Muscle of leg (tissue), 3 donors: ENCODE measurements at regions not wholly inside any gene's neighbourhood (a gene's known extent, or its start where the extent isn't known, plus 50 kb on each side); places are given as distances from the start of the nearest gene placed in this dataset.
A peak's percentile ranks its signal among the peaks of the same experiment; 100 is the strongest.

ENCODE experiments used
- DNase-seq: peaks from one replicate; pipeline ENCODE4 v3.0.0; 2013
- H3K27ac ChIP-seq: one replicate; pipeline ENCODE4 v1.5.1; 2013; ENCODE audit warnings: mild to moderate bottlenecking, low read length, control low read depth
- H3K27me3 ChIP-seq: one replicate; pipeline ENCODE4 v1.6.1; 2013; ENCODE audit warnings: low read length; ENCODE audit not compliant: control insufficient read depth, insufficient read depth
- H3K36me3 ChIP-seq: one replicate; pipeline ENCODE4 v1.6.1; 2013; ENCODE audit warnings: low read length; ENCODE audit not compliant: control insufficient read depth, insufficient read depth
- H3K4me1 ChIP-seq: one replicate; pipeline ENCODE4 v1.6.1; 2013; ENCODE audit warnings: low read length; ENCODE audit not compliant: control insufficient read depth, insufficient read depth
- H3K4me3 ChIP-seq: one replicate; pipeline ENCODE4 v1.5.1; 2013; ENCODE audit warnings: low read length, control low read depth
- H3K9me3 ChIP-seq: replicated peaks from 2 replicates; pipeline ENCODE4 v1.6.1; 2013; ENCODE audit warnings: low read depth, low read length; ENCODE audit not compliant: control insufficient read depth
- WGBS: methylation state at CpG from one replicate; pipeline ENCODE4 v1.1.5; 2013; ENCODE audit warnings: missing lambda C conversion rate; ENCODE audit not compliant: insufficient coverage; 5-methylcytosine and 5-hydroxymethylcytosine counted together

GRCh38 chr3:127375151-127375930 is 87.5 kb upstream of the PRR20G start:
- no peaks in the 10 kb centered on the region for H3K36me3 ChIP-seq
- WGBS = 80% methylated on average over 5 of the region's 13 CpGs
- peaks cover 4% of the 10 kb centered on the region for H3K9me3 ChIP-seq
- no peak overlapping the region for H3K27ac ChIP-seq
- no peak for DNase-seq
- peaks cover 2% of the 10 kb centered on the region for H3K27me3 ChIP-seq
- H3K4me3 ChIP-seq = no peak overlapping the region
- H3K4me1 ChIP-seq = no peaks in the 10 kb centered on the region

GRCh38 chr3:127374086-127375010 is 86.5 kb upstream of the PRR20G start:
- 67% methylated on average over 10 of the region's 12 CpGs for WGBS
- Histone ChIP-seq H3K27ac (no peak overlapping the region), H3K36me3 (no peaks in the 10 kb centered on the region), H3K27me3 (peaks cover 4% of the 10 kb centered on the region), H3K9me3 (peaks cover 4% of the 10 kb centered on the region), H3K4me1 (no peaks in the 10 kb centered on the region), H3K4me3 (no peak overlapping the region)
- no peak for DNase-seq

- peak; percentile 87 for DNase-seq
- WGBS = 13% methylated on average over 8 of the region's 9 CpGs
- Histone ChIP-seq H3K9me3 (peaks cover 4% of the 10 kb centered on the region), H3K36me3 (no peaks in the 10 kb centered on the region), H3K27me3 (peaks cover 7% of the 10 kb centered on the region), H3K4me3 (no peak overlapping the region), H3K4me1 (no peaks in the 10 kb centered on the region), H3K27ac (no peak overlapping the region)
These were observed 85.7 kb upstream of the PRR20G start for GRCh38 chr3:127373441-127374085.

- Histone ChIP-seq H3K27ac (no peak overlapping the region), H3K4me1 (no peaks in the 10 kb centered on the region), H3K9me3 (peaks cover 4% of the 10 kb centered on the region), H3K27me3 (peaks cover 8% of the 10 kb centered on the region), H3K36me3 (no peaks in the 10 kb centered on the region), H3K4me3 (no peak overlapping the region)
- no peak for DNase-seq
- 92% methylated on average over 1 of the region's 6 CpGs for WGBS
These were observed 84.0 kb upstream of the PRR20G start for GRCh38 chr3:127371846-127372245.

GRCh38 chr3:127371334-127371733 is 83.5 kb upstream of the PRR20G start:
- Histone ChIP-seq H3K36me3 (no peaks in the 10 kb centered on the region), H3K27ac (no peak overlapping the region), H3K27me3 (peaks cover 8% of the 10 kb centered on the region), H3K9me3 (peaks cover 4% of the 10 kb centered on the region), H3K4me1 (no peaks in the 10 kb centered on the region), H3K4me3 (no peak overlapping the region)
- no peak for DNase-seq
- 43% methylated on average over 1 of the region's 10 CpGs for WGBS

- 36% methylated on average over 7 of the region's 9 CpGs for WGBS
These were observed 83.1 kb upstream of the PRR20G start for GRCh38 chr3:127370906-127371305.

GRCh38 chr3:127369356-127369935 is 81.6 kb upstream of the PRR20G start:
- Histone ChIP-seq H3K27ac (no peak overlapping the region), H3K27me3 (peaks cover 8% of the 10 kb centered on the region), H3K4me3 (no peak overlapping the region), H3K9me3 (no peaks in the 10 kb centered on the region), H3K36me3 (no peaks in the 10 kb centered on the region), H3K4me1 (no peaks in the 10 kb centered on the region)
- DNase-seq = no peak
- WGBS = 38% methylated on average over 2 of the region's 4 CpGs

More at GRCh38 chr3:127370906-127371305, 83.1 kb upstream of the PRR20G start:
- Histone ChIP-seq H3K27ac (no peak overlapping the region), H3K27me3 (peaks cover 8% of the 10 kb centered on the region), H3K36me3 (no peaks in the 10 kb centered on the region), H3K4me3 (no peak overlapping the region), H3K9me3 (peaks cover 1% of the 10 kb centered on the region), H3K4me1 (no peaks in the 10 kb centered on the region)
- no peak for DNase-seq

GRCh38 chr3:127368186-127369032 is 80.6 kb upstream of the PRR20G start:
- DNase-seq = no peak
- Histone ChIP-seq H3K4me3 (no peak overlapping the region), H3K9me3 (no peaks in the 10 kb centered on the region), H3K27me3 (peaks cover 8% of the 10 kb centered on the region), H3K36me3 (no peaks in the 10 kb centered on the region), H3K4me1 (no peaks in the 10 kb centered on the region), H3K27ac (no peak overlapping the region)
- WGBS = 36% methylated on average over 11 of the region's 14 CpGs

GRCh38 chr3:127367593-127367992 is 79.7 kb upstream of the PRR20G start:
- H3K9me3 ChIP-seq = no peaks in the 10 kb centered on the region
- H3K4me1 ChIP-seq = no peaks in the 10 kb centered on the region
- peaks cover 8% of the 10 kb centered on the region for H3K27me3 ChIP-seq
- no peak for DNase-seq
- H3K27ac ChIP-seq = no peak overlapping the region
- WGBS = 85% methylated on average over 4 of the region's 13 CpGs
- H3K4me3 ChIP-seq = no peak overlapping the region
- no peaks in the 10 kb centered on the region for H3K36me3 ChIP-seq
